Panc1 (cell line): ENCODE measurements at regions not wholly inside any gene's neighbourhood (a gene's known extent, or its start where the extent isn't known, plus 50 kb on each side); places are given as distances from the start of the nearest gene placed in this dataset.

Experiments
- ATAC-seq: fragments of 200-7000 bp; cut with Tn5 transposase; 2 replicates; pipeline ENCODE4 v1.9.1; 2020; ENCODE audit warnings: mild to moderate bottlenecking, moderate library complexity
- BruUV-seq: library from RNA; stranded (reverse); fragments of 400-500 nt; replicated peaks from 2 replicates; lab custom pipeline; 2021; lab: Mats Ljungman, UMichigan
- CTCF ChIA-PET: fragments of 300-600 bp; sonication (Branson Sonifier 250); formaldehyde crosslinking; loops from one replicate; lab custom pipeline; 2022; ENCODE audit warnings: antibody characterized with exemption; lab: Charles Lee
- POLR2A ChIA-PET: fragments of 300-600 bp; sonication (Branson Sonifier 250); formaldehyde crosslinking; loops from one replicate; lab custom pipeline; 2022; ENCODE audit warnings: antibody characterized with exemption; lab: Charles Lee
- DNase-seq: peaks from one replicate; pipeline ENCODE4 v3.0.0-alpha.2; 2010; ENCODE audit warnings: low read depth, low spot score
- H3K27ac ChIP-seq: 2 replicates; pipeline ENCODE4 v1.5.1; 2011; ENCODE audit warnings: mild to moderate bottlenecking, low read length, inconsistent platforms
- H3K27me3 ChIP-seq: fragments of 200-500 bp; sonication (Bioruptor generic); 2 replicates; pipeline ENCODE4 v1.6.0; 2014; ENCODE audit warnings: low read length, inconsistent platforms; ENCODE audit not compliant: control insufficient read depth, insufficient read depth
- H3K36me3 ChIP-seq: fragments of 200-500 bp; sonication (Bioruptor generic); 2 replicates; pipeline ENCODE4 v1.5.1; 2014; ENCODE audit warnings: inconsistent platforms, mild to moderate bottlenecking, low read length, moderate library complexity; ENCODE audit not compliant: control insufficient read depth, insufficient read depth
- H3K4me1 ChIP-seq: 2 replicates; pipeline ENCODE4 v1.5.1; 2011; ENCODE audit warnings: inconsistent platforms, mild to moderate bottlenecking, low read length, moderate library complexity; ENCODE audit not compliant: control insufficient read depth, insufficient read depth
- H3K4me3 ChIP-seq, 2 experiments: 2 replicates each; pipeline ENCODE4 v1.5.1; 2011 to 2012; ENCODE audit warnings: low read depth in 2 of 2, low read length in 2 of 2, mild to moderate bottlenecking in 2 of 2, inconsistent platforms in 1 of 2, moderate library complexity in 1 of 2
- H3K9me3 ChIP-seq: fragments of 200-500 bp; sonication (Bioruptor generic); 2 replicates; pipeline ENCODE4 v1.5.1; 2014; ENCODE audit warnings: low read depth, mild to moderate bottlenecking, inconsistent platforms, low read length, moderate library complexity; ENCODE audit not compliant: control insufficient read depth, insufficient read depth
- POLR2AphosphoS5 ChIP-seq: IDR thresholded peaks from 2 replicates; pipeline ENCODE4 v1.6.1; 2012; ENCODE audit warnings: mild to moderate bottlenecking, low read depth, low read length, moderate library complexity
- REST ChIP-seq, 2 experiments: IDR thresholded peaks; 2 replicates each; pipeline ENCODE4 v1.6.1; 2011 to 2012; ENCODE audit warnings: low read depth in 2 of 2, control low read depth in 1 of 2, low read length in 1 of 2, mild to moderate bottlenecking in 1 of 2, moderate library complexity in 1 of 2; ENCODE audit not compliant: insufficient read depth in 1 of 2
- SIN3A ChIP-seq: IDR thresholded peaks from 2 replicates; pipeline ENCODE4 v1.6.1; 2012; ENCODE audit warnings: low read depth, mild to moderate bottlenecking, low read length, moderate library complexity, borderline replicate concordance; ENCODE audit not compliant: insufficient read depth
- TCF7L2 ChIP-seq: IDR thresholded peaks from 2 replicates; pipeline ENCODE4 v1.6.1; 2011; ENCODE audit warnings: mild to moderate bottlenecking, low read depth, low read length, inconsistent platforms
- in situ Hi-C: cut with HindIII; loops from 2 replicates; pipeline ENCODE4 v1.10.0; 2016; ENCODE audit warnings: low sequenced_read_pairs, low pct_unique_long_range_greater_than_20kb
- intact Hi-C: fragments of 100-400 bp; cut with micrococcal nuclease; formaldehyde crosslinking; loops from one replicate; pipeline ENCODE4 v1.10.0; 2022; ENCODE audit not compliant: unreplicated experiment
- TF ChIP-seq, protein P1 (sequence below): fragments of 450-650 bp; IDR thresholded peaks from 2 replicates; pipeline ENCODE4 v1.5.1; 2017; ENCODE audit warnings: mild to moderate bottlenecking

DNA sequence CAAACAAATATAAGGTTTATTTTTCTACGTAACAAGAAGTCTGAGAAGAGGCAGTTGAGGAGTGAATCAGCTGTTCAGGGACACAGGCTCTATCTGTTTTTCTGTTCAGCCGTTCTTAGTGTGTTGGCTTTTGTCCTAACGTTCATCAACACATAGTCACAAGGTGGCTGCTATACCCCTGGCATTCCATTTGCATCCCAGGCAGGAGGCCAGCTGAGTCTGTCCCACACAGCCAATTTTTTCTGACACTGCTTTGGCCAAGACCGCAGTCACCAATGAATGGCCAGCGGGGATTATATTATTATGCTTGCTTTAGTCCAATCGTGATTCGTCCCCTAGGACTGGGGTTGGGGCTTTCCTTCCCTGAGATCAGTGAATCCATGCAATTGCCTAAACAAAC lies 143.4 kb upstream of the CHST15 start:
- BruUV-seq = no TSS peak
- Histone ChIP-seq H3K9me3 (no peaks in the 10 kb centered on the region), H3K4me1 (no peaks in the 10 kb centered on the region), H3K27ac (no peak overlapping the region), H3K36me3 (no peaks in the 10 kb centered on the region), H3K27me3 (no peaks in the 10 kb centered on the region), H3K4me3 (no peak overlapping the region)
- ChIA-PET POLR2A (no interaction called here), CTCF (no interaction called here)
- intact Hi-C loops = no loop called here
- ATAC-seq = no peak
- in situ Hi-C loops = no loop called here
- no peak for TF ChIP-seq POLR2AphosphoS5
- TF ChIP-seq, protein P1, sequence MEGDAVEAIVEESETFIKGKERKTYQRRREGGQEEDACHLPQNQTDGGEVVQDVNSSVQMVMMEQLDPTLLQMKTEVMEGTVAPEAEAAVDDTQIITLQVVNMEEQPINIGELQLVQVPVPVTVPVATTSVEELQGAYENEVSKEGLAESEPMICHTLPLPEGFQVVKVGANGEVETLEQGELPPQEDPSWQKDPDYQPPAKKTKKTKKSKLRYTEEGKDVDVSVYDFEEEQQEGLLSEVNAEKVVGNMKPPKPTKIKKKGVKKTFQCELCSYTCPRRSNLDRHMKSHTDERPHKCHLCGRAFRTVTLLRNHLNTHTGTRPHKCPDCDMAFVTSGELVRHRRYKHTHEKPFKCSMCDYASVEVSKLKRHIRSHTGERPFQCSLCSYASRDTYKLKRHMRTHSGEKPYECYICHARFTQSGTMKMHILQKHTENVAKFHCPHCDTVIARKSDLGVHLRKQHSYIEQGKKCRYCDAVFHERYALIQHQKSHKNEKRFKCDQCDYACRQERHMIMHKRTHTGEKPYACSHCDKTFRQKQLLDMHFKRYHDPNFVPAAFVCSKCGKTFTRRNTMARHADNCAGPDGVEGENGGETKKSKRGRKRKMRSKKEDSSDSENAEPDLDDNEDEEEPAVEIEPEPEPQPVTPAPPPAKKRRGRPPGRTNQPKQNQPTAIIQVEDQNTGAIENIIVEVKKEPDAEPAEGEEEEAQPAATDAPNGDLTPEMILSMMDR = no peak
- no peak for TF ChIP-seq REST (IDR thresholded peaks at IDR 0.05; ENCODE audit: insufficient read depth in 1 of 2, low read depth in 2 of 2, low read length in 1 of 2)
- TF ChIP-seq SIN3A = no peak
- no peak for TF ChIP-seq TCF7L2
- no peak for DNase-seq

- Histone ChIP-seq H3K4me3 (no peak overlapping the region), H3K9me3 (no peaks in the 10 kb centered on the region), H3K4me1 (no peaks in the 10 kb centered on the region), H3K27ac (no peak overlapping the region), H3K36me3 (no peaks in the 10 kb centered on the region), H3K27me3 (no peaks in the 10 kb centered on the region)
- TF ChIP-seq TCF7L2 = no peak
- no peak for TF ChIP-seq SIN3A
- TF ChIP-seq POLR2AphosphoS5 = no peak
- no peak for TF ChIP-seq REST (IDR thresholded peaks at IDR 0.05; ENCODE audit: insufficient read depth in 1 of 2, low read depth in 2 of 2, low read length in 1 of 2)
- TF ChIP-seq, protein P1 = no peak
- ChIA-PET CTCF (no interaction called here), POLR2A (no interaction called here)
- DNase-seq (no peak), ATAC-seq (no peak)
- intact Hi-C loops (no loop called here), in situ Hi-C loops (no loop called here)
- no TSS peak for BruUV-seq
These were observed 142.7 kb upstream of the CHST15 start for GRCh38 chr10:124236136-124236535.
